ENCODE measurements at regions not wholly inside any gene's neighbourhood (a gene's known extent, or its start where the extent isn't known, plus 50 kb on each side); places are given as distances from the start of the nearest gene placed in this dataset.

DNA sequence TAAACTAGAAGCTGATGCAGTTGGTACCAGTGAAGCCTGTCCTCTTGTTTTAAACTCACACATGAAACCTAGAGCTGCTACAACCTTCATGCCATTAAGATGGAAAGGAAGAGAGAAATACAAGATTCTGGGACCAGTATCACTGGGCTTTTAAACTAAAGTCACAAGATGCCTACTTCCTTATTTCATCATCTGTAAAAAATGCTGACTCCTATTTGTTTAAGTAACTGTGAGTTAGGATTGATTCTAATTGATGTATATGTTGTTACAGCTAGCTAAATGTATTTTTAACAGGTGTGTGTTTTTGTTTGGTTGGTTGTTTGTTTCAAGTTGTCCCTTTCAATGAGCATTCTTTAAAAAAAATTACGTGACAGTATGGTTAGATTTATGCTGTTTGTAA, 833.3 kb upstream of the PRMT6 start:
- TF ChIP-seq, protein P1, sequence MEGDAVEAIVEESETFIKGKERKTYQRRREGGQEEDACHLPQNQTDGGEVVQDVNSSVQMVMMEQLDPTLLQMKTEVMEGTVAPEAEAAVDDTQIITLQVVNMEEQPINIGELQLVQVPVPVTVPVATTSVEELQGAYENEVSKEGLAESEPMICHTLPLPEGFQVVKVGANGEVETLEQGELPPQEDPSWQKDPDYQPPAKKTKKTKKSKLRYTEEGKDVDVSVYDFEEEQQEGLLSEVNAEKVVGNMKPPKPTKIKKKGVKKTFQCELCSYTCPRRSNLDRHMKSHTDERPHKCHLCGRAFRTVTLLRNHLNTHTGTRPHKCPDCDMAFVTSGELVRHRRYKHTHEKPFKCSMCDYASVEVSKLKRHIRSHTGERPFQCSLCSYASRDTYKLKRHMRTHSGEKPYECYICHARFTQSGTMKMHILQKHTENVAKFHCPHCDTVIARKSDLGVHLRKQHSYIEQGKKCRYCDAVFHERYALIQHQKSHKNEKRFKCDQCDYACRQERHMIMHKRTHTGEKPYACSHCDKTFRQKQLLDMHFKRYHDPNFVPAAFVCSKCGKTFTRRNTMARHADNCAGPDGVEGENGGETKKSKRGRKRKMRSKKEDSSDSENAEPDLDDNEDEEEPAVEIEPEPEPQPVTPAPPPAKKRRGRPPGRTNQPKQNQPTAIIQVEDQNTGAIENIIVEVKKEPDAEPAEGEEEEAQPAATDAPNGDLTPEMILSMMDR (IDR thresholded peaks at IDR 0.05; ENCODE audit: low read length): no peak
- no peak for TF ChIP-seq EZH2 (optimal IDR thresholded peaks at IDR 0.05; ENCODE audit: low read depth, low read length)

All from MM.1S (cell line).